Upper lobe of left lung (tissue), 6 donors: ENCODE measurements at regions not wholly inside any gene's neighbourhood (a gene's known extent, or its start where the extent isn't known, plus 50 kb on each side); places are given as distances from the start of the nearest gene placed in this dataset.
"Not testable (repeated sequence)": the region's sequence is repeated elsewhere in the genome, so short reads cannot be mapped to it uniquely, and the experiment has no call there.

Source experiments
- ATAC-seq, 2 donors: fragments of 200-7000 bp; cut with Tn5 transposase; one replicate each; pipeline ENCODE4 v1.9.1; 2022; ENCODE audit warnings: mild to moderate bottlenecking in 2 of 2, moderate library complexity in 2 of 2; ENCODE audit not compliant: low FRiP score in 2 of 2
- DNase-seq, 2 donors: peaks; one replicate each; pipeline ENCODE4 v3.0.0-alpha.2; 2019 to 2020
- H3K27ac ChIP-seq, 4 donors: fragments of 200-600 bp; sonication (generic); one replicate each; pipeline ENCODE4 v1.5.1; 2016 to 2019
- H3K27me3 ChIP-seq, 4 donors: fragments of 200-600 bp; sonication (generic); one replicate each; pipeline ENCODE4 v1.5.1; 2017 to 2019
- H3K36me3 ChIP-seq, 4 donors: fragments of 200-600 bp; sonication (generic); one replicate each; pipeline ENCODE4 v1.5.1; 2016 to 2019
- H3K4me1 ChIP-seq, 4 donors: fragments of 200-600 bp; sonication (generic); one replicate each; pipeline ENCODE4 v1.5.1; 2018 to 2019
- H3K4me3 ChIP-seq, 4 donors: fragments of 200-600 bp; sonication (generic); one replicate each; pipeline ENCODE4 v1.5.1; 2017 to 2019; ENCODE audit warnings: mild to moderate bottlenecking in 2 of 4, moderate library complexity in 1 of 4
- H3K9me3 ChIP-seq, 4 donors: fragments of 200-600 bp; sonication (generic); one replicate each; pipeline ENCODE4 v1.5.1; 2018 to 2019
- CTCF ChIP-seq, 6 experiments: fragments of 450-650 bp in 4 of 6; fragments of 200-600 bp in 2 of 6; sonication (generic) in 2 of 6; IDR thresholded peaks; one replicate each; pipeline ENCODE4 v1.5.1; 2016 to 2019; ENCODE audit warnings: antibody characterized with exemption in 6 of 6
- EP300 ChIP-seq, 4 donors: sonication (generic); formaldehyde crosslinking; IDR thresholded peaks; one replicate each; pipeline ENCODE4 v1.5.1; 2017; ENCODE audit warnings: antibody characterized with exemption in 4 of 4, control low read depth in 2 of 4
- POLR2A ChIP-seq, 4 donors: fragments of 450-650 bp; IDR thresholded peaks; one replicate each; pipeline ENCODE4 v1.5.1; 2016 to 2017; ENCODE audit warnings: antibody characterized with exemption in 4 of 4, mild to moderate bottlenecking in 2 of 4
- POLR2AphosphoS5 ChIP-seq, 2 donors: sonication (generic); formaldehyde crosslinking; IDR thresholded peaks; one replicate each; pipeline ENCODE4 v1.5.1; 2017; ENCODE audit warnings: antibody characterized with exemption in 2 of 2
- WGBS, 2 donors: methylation state at CpG; one replicate each; pipeline ENCODE4 v1.1.5; 2017 to 2018; 5-methylcytosine and 5-hydroxymethylcytosine counted together
- donor health status: DM: no; HTN: no; CAD: no; lungs with moderate emphysema.
- donor health status: DM: no; HTN: yes; CAD: no; lungs with severe emphysema.

- H3K27ac ChIP-seq, result no peak overlapping the region
- H3K4me1 ChIP-seq, result no peaks in the 10 kb centered on the region
- H3K9me3 ChIP-seq, result no peaks in the 10 kb centered on the region
- H3K27me3 ChIP-seq, result no peaks in the 10 kb centered on the region
- TF ChIP-seq CTCF (IDR thresholded peaks at IDR 0.05), result no peak
- no peak for ATAC-seq
- H3K36me3 ChIP-seq, result no peaks in the 10 kb centered on the region
- DNase-seq, result no peak
- no peak overlapping the region for H3K4me3 ChIP-seq
Observed at GRCh38 chr3:166606988-166607387, 769.8 kb upstream of the BCHE start.

- H3K36me3 ChIP-seq, result no peaks in the 10 kb centered on the region
- H3K27ac ChIP-seq, result no peak overlapping the region
- WGBS, 2 donors, result 66 to 76% methylated on average over 1 of the region's 1 CpG
- no peak for DNase-seq
- no peak overlapping the region for H3K4me3 ChIP-seq
- no peaks in the 10 kb centered on the region for H3K9me3 ChIP-seq
- H3K27me3 ChIP-seq, result no peaks in the 10 kb centered on the region
- ATAC-seq, result no peak
- TF ChIP-seq POLR2AphosphoS5 (IDR thresholded peaks at IDR 0.05) (no peak), EP300 (IDR thresholded peaks at IDR 0.05) (no peak), CTCF (IDR thresholded peaks at IDR 0.05) (no peak)
- H3K4me1 ChIP-seq, result no peaks in the 10 kb centered on the region
Observed at GRCh38 chr3:166593776-166594175, 756.6 kb upstream of the BCHE start.

- WGBS, 2 donors, result 70 to 80% methylated on average over 2 of the region's 2 CpGs
- H3K27me3 ChIP-seq, result no peaks in the 10 kb centered on the region
- H3K27ac ChIP-seq, result no peak overlapping the region
- no peaks in the 10 kb centered on the region for H3K36me3 ChIP-seq
- no peak overlapping the region for H3K4me3 ChIP-seq
- H3K9me3 ChIP-seq, result no peaks in the 10 kb centered on the region
- no peak for TF ChIP-seq POLR2AphosphoS5 (IDR thresholded peaks at IDR 0.05)
- TF ChIP-seq EP300 (IDR thresholded peaks at IDR 0.05), result no peak
- no peak for TF ChIP-seq CTCF (IDR thresholded peaks at IDR 0.05)
- TF ChIP-seq POLR2A (IDR thresholded peaks at IDR 0.05), result no peak
- ATAC-seq (no peak), DNase-seq (no peak)
- H3K4me1 ChIP-seq, result no peaks in the 10 kb centered on the region
Observed at GRCh38 chr3:166582236-166582635, 745.0 kb upstream of the BCHE start.

- Histone ChIP-seq H3K27ac (no peak overlapping the region), H3K4me3 (no peak overlapping the region), H3K9me3 (no peaks in the 10 kb centered on the region), H3K36me3 (no peaks in the 10 kb centered on the region), H3K27me3 (no peaks in the 10 kb centered on the region), H3K4me1 (no peaks in the 10 kb centered on the region)
- no peak for ATAC-seq
- 68 to 72% methylated on average over 6 of the region's 6 CpGs for WGBS, 2 donors
- TF ChIP-seq EP300 (IDR thresholded peaks at IDR 0.05) (no peak), POLR2AphosphoS5 (IDR thresholded peaks at IDR 0.05) (no peak), POLR2A (IDR thresholded peaks at IDR 0.05) (no peak), CTCF (IDR thresholded peaks at IDR 0.05) (no peak)
- DNase-seq, result no peak
Observed at GRCh38 chr3:166580561-166580960, 743.3 kb upstream of the BCHE start.

GRCh38 chr3:166575161-166575560 lies 737.9 kb upstream of the BCHE start:
- Histone ChIP-seq H3K27me3 (no peaks in the 10 kb centered on the region), H3K9me3 (no peaks in the 10 kb centered on the region), H3K36me3 (no peaks in the 10 kb centered on the region), H3K27ac (no peak overlapping the region), H3K4me1 (no peaks in the 10 kb centered on the region), H3K4me3 (no peak overlapping the region)
- 56 to 60% methylated on average over 4 of the region's 4 CpGs for WGBS, 2 donors
- ATAC-seq (no peak), DNase-seq (no peak)
- TF ChIP-seq POLR2AphosphoS5 (IDR thresholded peaks at IDR 0.05) (no peak), EP300 (IDR thresholded peaks at IDR 0.05) (no peak), CTCF (IDR thresholded peaks at IDR 0.05) (no peak), POLR2A (IDR thresholded peaks at IDR 0.05) (no peak)

GRCh38 chr3:166571686-166572085 lies 734.5 kb upstream of the BCHE start:
- not testable (repeated sequence) for H3K27me3 ChIP-seq, H3K27ac ChIP-seq, ATAC-seq, H3K9me3 ChIP-seq, DNase-seq, H3K36me3 ChIP-seq, H3K4me3 ChIP-seq, H3K4me1 ChIP-seq
- 76 to 78% methylated on average over 4 of the region's 4 CpGs for WGBS, 2 donors
